B cell (primary cell): ENCODE measurements at regions not wholly inside any gene's neighbourhood (a gene's known extent, or its start where the extent isn't known, plus 50 kb on each side); places are given as distances from the start of the nearest gene placed in this dataset.

Experiments
- ATAC-seq: fragments of 200-7000 bp; cut with Tn5 transposase; one replicate; pipeline ENCODE4 v1.10.0; 2021; ENCODE audit warnings: low read depth, mild to moderate bottlenecking, moderate number of reproducible peaks, moderate library complexity
- CTCF ChIA-PET: fragments of 350-600 bp; sonication (Branson Sonifier 250); formaldehyde crosslinking; loops from one replicate; lab custom pipeline; 2021; ENCODE audit warnings: antibody characterized with exemption, inconsistent platforms; lab: Charles Lee
- POLR2A ChIA-PET: fragments of 350-600 bp; sonication (Branson Sonifier 250); formaldehyde crosslinking; loops from one replicate; lab custom pipeline; 2021; ENCODE audit warnings: antibody characterized with exemption; lab: Charles Lee
- DNase-seq: peaks from one replicate; pipeline ENCODE4 v3.0.0; 2013
- H2AFZ ChIP-seq: 2 replicates; pipeline ENCODE4 v1.6.1; 2012; ENCODE audit warnings: mild to moderate bottlenecking, low read depth, low read length; ENCODE audit not compliant: insufficient read depth, poor library complexity, severe bottlenecking
- H3K27ac ChIP-seq, 2 donors: 1 replicate in 1 of 2; 2 replicates in 1 of 2; pipeline ENCODE4 v1.5.1; 2012 to 2013; ENCODE audit warnings: low read length in 2 of 2, mild to moderate bottlenecking in 2 of 2, moderate library complexity in 1 of 2
- H3K27me3 ChIP-seq, 4 experiments: fragments of 200-600 bp in 1 of 4; sonication (generic) in 1 of 4; replicated peaks in 1 of 4; 1 replicate in 2 of 4; 2 replicates in 2 of 4; pipeline versions ENCODE4 v1.6.1 to v1.7.0; 2013 to 2016; ENCODE audit warnings: low read length in 3 of 4, mild to moderate bottlenecking in 2 of 4, mixed read lengths in 1 of 4, moderate library complexity in 1 of 4; ENCODE audit not compliant: insufficient read depth in 4 of 4, control insufficient read depth in 3 of 4; ENCODE audit errors: control extremely low read depth in 1 of 4
- H3K36me3 ChIP-seq, 2 experiments: replicated peaks in 1 of 2; 1 replicate in 1 of 2; 2 replicates in 1 of 2; pipeline versions ENCODE4 v1.6.1 to v1.7.1; 2013; ENCODE audit warnings: low read length in 1 of 2; ENCODE audit not compliant: insufficient read depth in 2 of 2, control insufficient read depth in 1 of 2; ENCODE audit errors: control extremely low read depth in 1 of 2, extremely low read depth in 1 of 2
- H3K4me1 ChIP-seq, 2 donors: fragments of 200-600 bp in 1 of 2; sonication (generic) in 1 of 2; 1 replicate in 1 of 2; 2 replicates in 1 of 2; pipeline versions ENCODE4 v1.5.1 to v1.6.1; 2013 to 2017; ENCODE audit warnings: low read length in 2 of 2; ENCODE audit not compliant: control insufficient read depth in 2 of 2, insufficient read depth in 2 of 2
- H3K4me2 ChIP-seq: replicated peaks from 2 replicates; pipeline ENCODE3; 2012; ENCODE audit warnings: mild to moderate bottlenecking, low read depth, low read length; ENCODE audit not compliant: poor library complexity, severe bottlenecking
- H3K4me3 ChIP-seq, 5 experiments: fragments of 200-600 bp in 1 of 5; sonication (generic) in 1 of 5; 1 replicate in 3 of 5; 2 replicates in 2 of 5; pipeline versions ENCODE4 v1.5.1 to v1.7.0; 2011 to 2016; ENCODE audit warnings: low read length in 4 of 5, mild to moderate bottlenecking in 4 of 5, low read depth in 2 of 5, control low read depth in 1 of 5, moderate library complexity in 1 of 5; ENCODE audit not compliant: insufficient read depth in 1 of 5; ENCODE audit errors: control extremely low read depth in 1 of 5, extremely low read depth in 1 of 5
- H3K79me2 ChIP-seq: fragments of 200-600 bp; sonication (generic); one replicate; pipeline ENCODE4 v1.6.0; 2016; ENCODE audit warnings: low read length; ENCODE audit not compliant: control insufficient read depth, insufficient read depth
- H3K9ac ChIP-seq: fragments of 200-600 bp; sonication (generic); 2 replicates; pipeline ENCODE4 v1.6.1; 2017; ENCODE audit warnings: mild to moderate bottlenecking, low read length, moderate library complexity
- H3K9me3 ChIP-seq, 3 donors: one replicate each; pipeline versions ENCODE4 v1.6.1 to v1.7.1; 2013; ENCODE audit warnings: low read length in 2 of 3; ENCODE audit not compliant: control insufficient read depth in 2 of 3, insufficient read depth in 1 of 3; ENCODE audit errors: control extremely low read depth in 1 of 3
- H4K20me1 ChIP-seq: 2 replicates; pipeline ENCODE4 v1.6.0; 2012; ENCODE audit warnings: mild to moderate bottlenecking, low read length; ENCODE audit not compliant: insufficient read depth, control insufficient read depth, poor library complexity, severe bottlenecking
- H3K27ac Mint-ChIP-seq: one replicate; pipeline ENCODE4 v1.8.0; 2021; ENCODE audit warnings: mixed read lengths
- H3K27me3 Mint-ChIP-seq: one replicate; pipeline ENCODE4 v1.8.0; 2021; ENCODE audit warnings: mixed read lengths
- H3K4me1 Mint-ChIP-seq: one replicate; pipeline ENCODE4 v1.8.0; 2021; ENCODE audit warnings: mixed read lengths
- H3K4me3 Mint-ChIP-seq: one replicate; pipeline ENCODE4 v1.8.0; 2021; ENCODE audit warnings: mixed read lengths
- H3K9me3 Mint-ChIP-seq: one replicate; pipeline ENCODE4 v1.8.0; 2022; ENCODE audit warnings: mixed read lengths; ENCODE audit not compliant: insufficient read depth
- CTCF ChIP-seq: fragments of 200-600 bp; IDR thresholded peaks from one replicate; pipeline ENCODE4 v1.8.0; 2022; ENCODE audit warnings: antibody characterized with exemption, mild to moderate bottlenecking
- EZH2 ChIP-seq: IDR thresholded peaks from 2 replicates; pipeline ENCODE4 v1.6.1; 2012; ENCODE audit warnings: borderline replicate concordance, low read depth, mild to moderate bottlenecking, moderate library complexity, low read length; ENCODE audit not compliant: insufficient read depth, poor library complexity, severe bottlenecking
- WGBS: methylation state at CpG from one replicate; pipeline ENCODE4 v1.1.5; 2013; ENCODE audit warnings: missing lambda C conversion rate; ENCODE audit not compliant: insufficient coverage; 5-methylcytosine and 5-hydroxymethylcytosine counted together
- intact Hi-C: fragments of 100-400 bp; cut with micrococcal nuclease; formaldehyde crosslinking; loops from one replicate; pipeline ENCODE4 v1.10.0; 2022

- H3K27ac Mint-ChIP-seq: no peak overlapping the region
- Histone ChIP-seq H3K4me2 (no peak overlapping the region), H3K4me3 (no peak overlapping the region), H3K4me1 (no peaks in the 10 kb centered on the region), H3K79me2 (no peaks in the 10 kb centered on the region), H3K9me3 (no peaks in the 10 kb centered on the region), H2AFZ (no peak overlapping the region), H3K36me3 (no peaks in the 10 kb centered on the region), H3K9ac (no peak overlapping the region), H4K20me1 (no peaks in the 10 kb centered on the region), H3K27ac (no peak overlapping the region), H3K27me3 (no peaks in the 10 kb centered on the region)
- H3K4me1 Mint-ChIP-seq: no peaks in the 10 kb centered on the region
- H3K4me3 Mint-ChIP-seq: no peak overlapping the region
- ChIA-PET POLR2A (no interaction called here), CTCF (no interaction called here)
- DNase-seq: no peak
- no peaks in the 10 kb centered on the region for H3K27me3 Mint-ChIP-seq
- intact Hi-C loops: no loop called here
- TF ChIP-seq CTCF (no peak), EZH2 (no peak)
- ATAC-seq: no peak
- H3K9me3 Mint-ChIP-seq: peaks cover 5% of the 10 kb centered on the region
- 50% methylated on average over 1 of the region's 6 CpGs for WGBS
Observed at GRCh38 chr3:28777806-28778475, 429.3 kb upstream of the AZI2 start.

GRCh38 chr3:28780480-28780879 is 431.9 kb upstream of the AZI2 start:
- H3K4me1 Mint-ChIP-seq: no peaks in the 10 kb centered on the region
- no peaks in the 10 kb centered on the region for H3K4me1 ChIP-seq
- H3K27ac Mint-ChIP-seq: no peak overlapping the region
- H3K36me3 ChIP-seq: no peaks in the 10 kb centered on the region
- no peaks in the 10 kb centered on the region for H3K27me3 Mint-ChIP-seq
- CTCF ChIA-PET: no interaction called here
- no peak for DNase-seq
- intact Hi-C loops: no loop called here
- TF ChIP-seq CTCF: no peak
- no peak for TF ChIP-seq EZH2
- H3K4me3 Mint-ChIP-seq: no peak overlapping the region
- H4K20me1 ChIP-seq: no peaks in the 10 kb centered on the region
- no peaks in the 10 kb centered on the region for H3K9me3 ChIP-seq
- no peak overlapping the region for H3K9ac ChIP-seq
- H3K79me2 ChIP-seq: no peaks in the 10 kb centered on the region
- no peak overlapping the region for H3K27ac ChIP-seq
- no peak for ATAC-seq
- no peaks in the 10 kb centered on the region for H3K27me3 ChIP-seq
- no peak overlapping the region for H2AFZ ChIP-seq
- 80% methylated on average over 1 of the region's 3 CpGs for WGBS
- no peak overlapping the region for H3K4me3 ChIP-seq
- no peak overlapping the region for H3K4me2 ChIP-seq
- H3K9me3 Mint-ChIP-seq: no peaks in the 10 kb centered on the region
- POLR2A ChIA-PET: no interaction called here
